ENCODE measurements at regions not wholly inside any gene's neighbourhood (a gene's known extent, or its start where the extent isn't known, plus 50 kb on each side); places are given as distances from the start of the nearest gene placed in this dataset.

- TF ChIP-seq EP300 (IDR thresholded peaks at IDR 0.05) (no peak), CTCF (IDR thresholded peaks at IDR 0.05) (no peak), POLR2AphosphoS5 (IDR thresholded peaks at IDR 0.05) (no peak), POLR2A (IDR thresholded peaks at IDR 0.05) (no peak)
Measured at GRCh38 chr17:77470330-77470786, 329.6 kb downstream of the SEC14L1 start.

Data from stomach (tissue), 4 donors.